Astrocyte (in vitro differentiated cells and primary cell): ENCODE measurements at regions not wholly inside any gene's neighbourhood (a gene's known extent, or its start where the extent isn't known, plus 50 kb on each side); places are given as distances from the start of the nearest gene placed in this dataset.

Source experiments
- DNase-seq: peaks from one replicate; pipeline ENCODE4 v3.0.0-alpha.2; 2010; ENCODE audit warnings: low read depth
- FAIRE-seq: peaks from 2 replicates; lab custom pipeline; 2011; peaks lifted over from hg19 to GRCh38; lab: Jason Lieb, UNC
- H2AFZ ChIP-seq: 2 replicates; pipeline ENCODE4 v1.6.0; 2012; ENCODE audit warnings: low read depth, low read length, inconsistent platforms
- H3K27ac ChIP-seq: 2 replicates; pipeline ENCODE4 v1.5.1; 2011; ENCODE audit warnings: low read depth, low read length, inconsistent platforms
- H3K27me3 ChIP-seq: 2 replicates; pipeline ENCODE4 v1.6.0; 2011; ENCODE audit warnings: low read length, inconsistent platforms; ENCODE audit not compliant: insufficient read depth
- H3K36me3 ChIP-seq: 2 replicates; pipeline ENCODE4 v1.5.1; 2011; ENCODE audit warnings: low read length, inconsistent platforms; ENCODE audit not compliant: insufficient read depth
- H3K4me1 ChIP-seq: 2 replicates; pipeline ENCODE4 v1.5.1; 2011; ENCODE audit warnings: low read length, inconsistent platforms; ENCODE audit not compliant: insufficient read depth
- H3K4me2 ChIP-seq: 2 replicates; pipeline ENCODE4 v1.6.0; 2012; ENCODE audit warnings: low read length, inconsistent platforms
- H3K4me3 ChIP-seq: 2 replicates; pipeline ENCODE4 v1.5.1; 2011; ENCODE audit warnings: low read depth, mild to moderate bottlenecking, low read length, inconsistent platforms; ENCODE audit not compliant: insufficient read depth
- H3K79me2 ChIP-seq: 2 replicates; pipeline ENCODE4 v1.6.0; 2012; ENCODE audit warnings: mild to moderate bottlenecking, low read length, inconsistent platforms; ENCODE audit not compliant: insufficient read depth
- H3K9ac ChIP-seq: 2 replicates; pipeline ENCODE4 v1.6.0; 2012; ENCODE audit warnings: mild to moderate bottlenecking, low read length, inconsistent platforms
- H3K9me3 ChIP-seq: 2 replicates; pipeline ENCODE4 v1.5.1; 2012; ENCODE audit warnings: low read depth, mild to moderate bottlenecking, low read length, inconsistent platforms; ENCODE audit not compliant: insufficient read depth
- H4K20me1 ChIP-seq: 2 replicates; pipeline ENCODE4 v1.6.0; 2012; ENCODE audit warnings: low read length, inconsistent platforms; ENCODE audit not compliant: insufficient read depth
- H3K27ac Mint-ChIP-seq: one replicate; pipeline ENCODE4 v1.8.0; 2021; ENCODE audit warnings: mild to moderate bottlenecking, mixed read lengths; ENCODE audit not compliant: unreplicated experiment
- H3K27me3 Mint-ChIP-seq: one replicate; pipeline ENCODE4 v1.8.0; 2021; ENCODE audit warnings: low read depth, mixed read lengths; ENCODE audit not compliant: unreplicated experiment
- H3K36me3 Mint-ChIP-seq: one replicate; pipeline ENCODE4 v1.8.0; 2021; ENCODE audit warnings: low read depth, mixed read lengths; ENCODE audit not compliant: unreplicated experiment
- H3K4me1 Mint-ChIP-seq: one replicate; pipeline ENCODE4 v1.8.0; 2021; ENCODE audit warnings: low read depth, mixed read lengths; ENCODE audit not compliant: unreplicated experiment
- H3K4me3 Mint-ChIP-seq: one replicate; pipeline ENCODE4 v1.8.0; 2021; ENCODE audit warnings: mild to moderate bottlenecking, moderate library complexity, mixed read lengths; ENCODE audit not compliant: unreplicated experiment
- H3K9me3 Mint-ChIP-seq: one replicate; pipeline ENCODE4 v1.8.0; 2021; ENCODE audit warnings: mild to moderate bottlenecking, mixed read lengths; ENCODE audit not compliant: unreplicated experiment
- EZH2 ChIP-seq: IDR thresholded peaks from 2 replicates; pipeline ENCODE4 v1.6.1; 2012; ENCODE audit warnings: mild to moderate bottlenecking, low read length, inconsistent platforms; ENCODE audit not compliant: insufficient read depth
- TF ChIP-seq, protein P1 (sequence below): IDR thresholded peaks from 2 replicates; pipeline ENCODE4 v1.5.1; 2011; ENCODE audit warnings: low read depth, mild to moderate bottlenecking, inconsistent platforms, low read length, moderate library complexity; ENCODE audit not compliant: insufficient read depth

DNA sequence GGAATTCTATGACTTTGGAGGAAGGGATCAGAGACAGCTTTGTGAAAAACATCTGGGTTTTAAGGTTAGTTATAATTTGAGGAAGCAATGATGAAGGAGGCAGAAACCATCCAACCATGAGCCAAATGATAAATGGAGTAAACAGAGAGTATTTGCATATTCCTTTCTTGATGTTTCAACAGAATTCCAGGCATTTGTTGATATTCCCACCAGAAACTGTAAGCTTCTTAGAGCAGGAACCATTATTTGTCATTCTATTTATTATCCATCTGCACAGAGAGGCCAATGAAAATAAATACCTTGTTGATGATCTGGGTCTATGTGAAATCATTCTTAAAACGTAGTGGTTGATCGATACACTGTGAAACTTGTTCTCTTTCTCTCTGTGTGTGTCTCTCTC lies 715.3 kb downstream of the INHBA start:
- H3K9ac ChIP-seq: no peak overlapping the region
- Mint-ChIP-seq H3K9me3 (peaks cover 3% of the 10 kb centered on the region), H3K36me3 (no peaks in the 10 kb centered on the region), H3K4me1 (peaks cover 2% of the 10 kb centered on the region), H3K4me3 (no peak overlapping the region), H3K27ac (no peak overlapping the region), H3K27me3 (no peaks in the 10 kb centered on the region)
- no peak overlapping the region for H3K4me3 ChIP-seq
- no peak overlapping the region for H2AFZ ChIP-seq
- H3K27me3 ChIP-seq: no peaks in the 10 kb centered on the region
- no peak for FAIRE-seq
- peak; percentile 40 for DNase-seq
- no peaks in the 10 kb centered on the region for H4K20me1 ChIP-seq
- no peaks in the 10 kb centered on the region for H3K36me3 ChIP-seq
- no peak for TF ChIP-seq EZH2
- TF ChIP-seq, protein P1, sequence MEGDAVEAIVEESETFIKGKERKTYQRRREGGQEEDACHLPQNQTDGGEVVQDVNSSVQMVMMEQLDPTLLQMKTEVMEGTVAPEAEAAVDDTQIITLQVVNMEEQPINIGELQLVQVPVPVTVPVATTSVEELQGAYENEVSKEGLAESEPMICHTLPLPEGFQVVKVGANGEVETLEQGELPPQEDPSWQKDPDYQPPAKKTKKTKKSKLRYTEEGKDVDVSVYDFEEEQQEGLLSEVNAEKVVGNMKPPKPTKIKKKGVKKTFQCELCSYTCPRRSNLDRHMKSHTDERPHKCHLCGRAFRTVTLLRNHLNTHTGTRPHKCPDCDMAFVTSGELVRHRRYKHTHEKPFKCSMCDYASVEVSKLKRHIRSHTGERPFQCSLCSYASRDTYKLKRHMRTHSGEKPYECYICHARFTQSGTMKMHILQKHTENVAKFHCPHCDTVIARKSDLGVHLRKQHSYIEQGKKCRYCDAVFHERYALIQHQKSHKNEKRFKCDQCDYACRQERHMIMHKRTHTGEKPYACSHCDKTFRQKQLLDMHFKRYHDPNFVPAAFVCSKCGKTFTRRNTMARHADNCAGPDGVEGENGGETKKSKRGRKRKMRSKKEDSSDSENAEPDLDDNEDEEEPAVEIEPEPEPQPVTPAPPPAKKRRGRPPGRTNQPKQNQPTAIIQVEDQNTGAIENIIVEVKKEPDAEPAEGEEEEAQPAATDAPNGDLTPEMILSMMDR: no peak
- no peaks in the 10 kb centered on the region for H3K79me2 ChIP-seq
- no peak overlapping the region for H3K4me2 ChIP-seq
- no peaks in the 10 kb centered on the region for H3K4me1 ChIP-seq
- H3K27ac ChIP-seq: no peak overlapping the region
- H3K9me3 ChIP-seq: no peaks in the 10 kb centered on the region

DNA sequence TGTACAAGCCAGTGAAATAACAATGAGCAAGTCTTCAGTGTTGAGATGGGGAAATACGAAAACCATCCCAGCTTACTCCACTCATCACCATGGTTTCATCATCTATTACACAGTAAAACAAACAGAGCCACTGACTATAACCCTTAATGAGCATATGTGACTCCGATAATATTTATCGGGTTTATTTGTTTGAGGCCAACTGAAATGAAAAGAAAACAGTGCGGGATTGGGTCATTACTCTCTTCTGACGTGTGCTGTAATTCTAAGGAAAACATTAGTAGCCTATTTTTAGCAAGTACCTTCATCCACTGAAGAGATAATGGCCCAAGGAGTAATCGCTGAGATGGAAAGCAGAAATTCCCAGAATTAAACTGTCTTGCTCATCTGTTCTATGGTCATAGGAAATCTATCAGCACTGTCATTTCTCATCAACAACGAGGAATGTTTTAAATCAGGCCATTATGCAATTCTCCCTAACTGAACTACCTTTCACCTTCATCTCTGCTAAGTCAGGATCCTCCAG lies 716.5 kb downstream of the INHBA start:
- peak overlapping the region; percentile 75 for H3K27ac ChIP-seq
- no peaks in the 10 kb centered on the region for H3K9me3 ChIP-seq
- H3K9ac ChIP-seq: peak overlapping the region; percentile 36
- H3K4me3 Mint-ChIP-seq: no peak overlapping the region
- FAIRE-seq: peak; percentile 17
- TF ChIP-seq, protein P1: no peak
- no peak for TF ChIP-seq EZH2
- no peaks in the 10 kb centered on the region for H3K36me3 Mint-ChIP-seq
- no peak overlapping the region for H3K4me3 ChIP-seq
- H3K27ac Mint-ChIP-seq: no peak overlapping the region
- peak overlapping the region; percentile 18 for H3K4me2 ChIP-seq
- H3K27me3 Mint-ChIP-seq: peaks cover 2% of the 10 kb centered on the region
- H3K9me3 Mint-ChIP-seq: peaks cover 5% of the 10 kb centered on the region
- peak; percentile 96 for DNase-seq
- H3K36me3 ChIP-seq: no peaks in the 10 kb centered on the region
- no peaks in the 10 kb centered on the region for H3K4me1 ChIP-seq
- H4K20me1 ChIP-seq: no peaks in the 10 kb centered on the region
- H2AFZ ChIP-seq: no peak overlapping the region
- no peaks in the 10 kb centered on the region for H3K27me3 ChIP-seq
- H3K79me2 ChIP-seq: no peaks in the 10 kb centered on the region
- H3K4me1 Mint-ChIP-seq: peaks cover 2% of the 10 kb centered on the region

DNA sequence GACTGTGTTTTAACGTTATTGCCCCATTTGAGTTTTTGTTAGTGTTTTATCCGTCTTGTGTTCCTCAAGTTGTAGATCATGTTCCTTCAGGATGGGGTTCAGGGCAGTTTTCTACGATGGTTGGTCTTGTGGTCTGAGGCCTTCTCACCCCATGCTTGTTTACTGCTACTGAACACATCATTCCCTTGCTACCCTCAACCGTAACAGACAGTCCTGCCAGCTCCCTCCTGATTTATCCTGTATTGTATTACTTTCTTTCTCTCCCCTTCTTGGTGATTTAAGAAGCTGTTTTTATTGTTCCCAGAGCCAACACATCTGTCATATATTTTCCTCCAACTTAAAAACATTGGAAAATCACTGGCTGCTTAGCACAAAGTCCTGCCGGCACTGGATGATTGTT lies 719.8 kb downstream of the INHBA start:
- Histone ChIP-seq H3K4me3 (no peak overlapping the region), H3K4me2 (no peak overlapping the region), H4K20me1 (no peaks in the 10 kb centered on the region), H3K27me3 (no peaks in the 10 kb centered on the region), H2AFZ (no peak overlapping the region), H3K9me3 (no peaks in the 10 kb centered on the region), H3K79me2 (no peaks in the 10 kb centered on the region), H3K9ac (no peak overlapping the region), H3K4me1 (peaks cover 3% of the 10 kb centered on the region), H3K36me3 (no peaks in the 10 kb centered on the region), H3K27ac (no peak overlapping the region)
- Mint-ChIP-seq H3K4me1 (peaks cover 9% of the 10 kb centered on the region), H3K27ac (no peak overlapping the region), H3K9me3 (peaks cover 5% of the 10 kb centered on the region), H3K36me3 (no peaks in the 10 kb centered on the region), H3K4me3 (no peak overlapping the region), H3K27me3 (peaks cover 2% of the 10 kb centered on the region)
- DNase-seq (no peak), FAIRE-seq (no peak)
- TF ChIP-seq, protein P1: no peak
- TF ChIP-seq EZH2: no peak
